ENCODE measurements at regions not wholly inside any gene's neighbourhood (a gene's known extent, or its start where the extent isn't known, plus 50 kb on each side); places are given as distances from the start of the nearest gene placed in this dataset.

GRCh38 chr1:218165701-218166114 is 119.4 kb upstream of the RRP15 start:
- TF ChIP-seq, protein P1, sequence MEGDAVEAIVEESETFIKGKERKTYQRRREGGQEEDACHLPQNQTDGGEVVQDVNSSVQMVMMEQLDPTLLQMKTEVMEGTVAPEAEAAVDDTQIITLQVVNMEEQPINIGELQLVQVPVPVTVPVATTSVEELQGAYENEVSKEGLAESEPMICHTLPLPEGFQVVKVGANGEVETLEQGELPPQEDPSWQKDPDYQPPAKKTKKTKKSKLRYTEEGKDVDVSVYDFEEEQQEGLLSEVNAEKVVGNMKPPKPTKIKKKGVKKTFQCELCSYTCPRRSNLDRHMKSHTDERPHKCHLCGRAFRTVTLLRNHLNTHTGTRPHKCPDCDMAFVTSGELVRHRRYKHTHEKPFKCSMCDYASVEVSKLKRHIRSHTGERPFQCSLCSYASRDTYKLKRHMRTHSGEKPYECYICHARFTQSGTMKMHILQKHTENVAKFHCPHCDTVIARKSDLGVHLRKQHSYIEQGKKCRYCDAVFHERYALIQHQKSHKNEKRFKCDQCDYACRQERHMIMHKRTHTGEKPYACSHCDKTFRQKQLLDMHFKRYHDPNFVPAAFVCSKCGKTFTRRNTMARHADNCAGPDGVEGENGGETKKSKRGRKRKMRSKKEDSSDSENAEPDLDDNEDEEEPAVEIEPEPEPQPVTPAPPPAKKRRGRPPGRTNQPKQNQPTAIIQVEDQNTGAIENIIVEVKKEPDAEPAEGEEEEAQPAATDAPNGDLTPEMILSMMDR (IDR thresholded peaks at IDR 0.05; ENCODE audit: low read depth, low read length, missing input control), result no peak
- TF ChIP-seq, protein P2, sequence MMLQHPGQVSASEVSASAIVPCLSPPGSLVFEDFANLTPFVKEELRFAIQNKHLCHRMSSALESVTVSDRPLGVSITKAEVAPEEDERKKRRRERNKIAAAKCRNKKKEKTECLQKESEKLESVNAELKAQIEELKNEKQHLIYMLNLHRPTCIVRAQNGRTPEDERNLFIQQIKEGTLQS (IDR thresholded peaks at IDR 0.05), result no peak
- no peak for TF ChIP-seq FOXA1 (IDR thresholded peaks at IDR 0.05)
- TF ChIP-seq HNF4G (IDR thresholded peaks at IDR 0.05), result no peak
- TF ChIP-seq MAX (IDR thresholded peaks at IDR 0.05), result no peak
- TF ChIP-seq RAD21 (IDR thresholded peaks at IDR 0.05), result no peak
- no peak for TF ChIP-seq ZBTB33 (IDR thresholded peaks at IDR 0.05)
- TF ChIP-seq, protein P3, sequence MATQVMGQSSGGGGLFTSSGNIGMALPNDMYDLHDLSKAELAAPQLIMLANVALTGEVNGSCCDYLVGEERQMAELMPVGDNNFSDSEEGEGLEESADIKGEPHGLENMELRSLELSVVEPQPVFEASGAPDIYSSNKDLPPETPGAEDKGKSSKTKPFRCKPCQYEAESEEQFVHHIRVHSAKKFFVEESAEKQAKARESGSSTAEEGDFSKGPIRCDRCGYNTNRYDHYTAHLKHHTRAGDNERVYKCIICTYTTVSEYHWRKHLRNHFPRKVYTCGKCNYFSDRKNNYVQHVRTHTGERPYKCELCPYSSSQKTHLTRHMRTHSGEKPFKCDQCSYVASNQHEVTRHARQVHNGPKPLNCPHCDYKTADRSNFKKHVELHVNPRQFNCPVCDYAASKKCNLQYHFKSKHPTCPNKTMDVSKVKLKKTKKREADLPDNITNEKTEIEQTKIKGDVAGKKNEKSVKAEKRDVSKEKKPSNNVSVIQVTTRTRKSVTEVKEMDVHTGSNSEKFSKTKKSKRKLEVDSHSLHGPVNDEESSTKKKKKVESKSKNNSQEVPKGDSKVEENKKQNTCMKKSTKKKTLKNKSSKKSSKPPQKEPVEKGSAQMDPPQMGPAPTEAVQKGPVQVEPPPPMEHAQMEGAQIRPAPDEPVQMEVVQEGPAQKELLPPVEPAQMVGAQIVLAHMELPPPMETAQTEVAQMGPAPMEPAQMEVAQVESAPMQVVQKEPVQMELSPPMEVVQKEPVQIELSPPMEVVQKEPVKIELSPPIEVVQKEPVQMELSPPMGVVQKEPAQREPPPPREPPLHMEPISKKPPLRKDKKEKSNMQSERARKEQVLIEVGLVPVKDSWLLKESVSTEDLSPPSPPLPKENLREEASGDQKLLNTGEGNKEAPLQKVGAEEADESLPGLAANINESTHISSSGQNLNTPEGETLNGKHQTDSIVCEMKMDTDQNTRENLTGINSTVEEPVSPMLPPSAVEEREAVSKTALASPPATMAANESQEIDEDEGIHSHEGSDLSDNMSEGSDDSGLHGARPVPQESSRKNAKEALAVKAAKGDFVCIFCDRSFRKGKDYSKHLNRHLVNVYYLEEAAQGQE (IDR thresholded peaks at IDR 0.05), result no peak

Measured in liver (tissue), 3 donors.